Endothelial cell of umbilical vein (primary cell): ENCODE measurements at regions not wholly inside any gene's neighbourhood (a gene's known extent, or its start where the extent isn't known, plus 50 kb on each side); places are given as distances from the start of the nearest gene placed in this dataset.

Source experiments
- BruUV-seq: library from RNA; stranded (reverse); fragments of 400-500 nt; replicated peaks from 2 replicates; lab custom pipeline; 2021; lab: Mats Ljungman, UMichigan
- CTCF ChIA-PET: fragments of 300-600, 350-600 bp; sonication (Branson Sonifier 250); formaldehyde crosslinking; loops from one replicate; lab custom pipeline; 2021; ENCODE audit warnings: antibody characterized with exemption, inconsistent platforms; lab: Charles Lee
- POLR2A ChIA-PET: fragments of 300-600, 350-600 bp; sonication (Branson Sonifier 250); formaldehyde crosslinking; loops from one replicate; lab custom pipeline; 2021; ENCODE audit warnings: antibody characterized with exemption, inconsistent platforms; lab: Charles Lee
- DNase-seq: peaks from one replicate; pipeline ENCODE4 v3.0.0-alpha.2; 2011; ENCODE audit warnings: low read depth, low spot score
- FAIRE-seq: peaks from 2 replicates; lab custom pipeline; 2011; peaks lifted over from hg19 to GRCh38; lab: Jason Lieb, UNC
- H2AFZ ChIP-seq: 2 replicates; pipeline ENCODE4 v1.6.0; 2012; ENCODE audit warnings: low read depth, low read length, control low read depth, inconsistent platforms
- H3K27ac ChIP-seq: 2 replicates; pipeline ENCODE4 v1.5.1; 2011; ENCODE audit warnings: low read depth, mild to moderate bottlenecking, control low read depth, low read length, moderate library complexity; ENCODE audit not compliant: insufficient read depth
- H3K27me3 ChIP-seq, 2 experiments: 2 replicates each; pipeline versions ENCODE4 v1.6.0 to v1.6.1; 2011; ENCODE audit warnings: low read length in 2 of 2, mixed read lengths in 1 of 2; ENCODE audit not compliant: control insufficient read depth in 2 of 2, insufficient read depth in 2 of 2
- H3K36me3 ChIP-seq, 2 experiments: 2 replicates in 1 of 2; 3 replicates in 1 of 2; pipeline ENCODE4 v1.5.1; 2011; ENCODE audit warnings: low read length in 2 of 2, mild to moderate bottlenecking in 1 of 2, moderate library complexity in 1 of 2; ENCODE audit not compliant: control insufficient read depth in 2 of 2, insufficient read depth in 2 of 2; ENCODE audit errors: extremely low read depth in 1 of 2
- H3K4me1 ChIP-seq: 3 replicates; pipeline ENCODE4 v1.5.1; 2011; ENCODE audit warnings: mild to moderate bottlenecking, low read length; ENCODE audit not compliant: control insufficient read depth, insufficient read depth; ENCODE audit errors: extremely low read depth
- H3K4me2 ChIP-seq: 2 replicates; pipeline ENCODE4 v1.6.1; 2011; ENCODE audit warnings: low read length, control low read depth, mixed read lengths; ENCODE audit not compliant: insufficient read depth
- H3K4me3 ChIP-seq, 3 experiments: fragments of 200-600 bp in 1 of 3; sonication (generic), shearing (Covaris generic) in 1 of 3; replicated peaks in 1 of 3; 2 replicates each; pipeline ENCODE4 v1.5.1; 2011 to 2016; ENCODE audit warnings: control low read depth in 3 of 3, low read length in 3 of 3, mild to moderate bottlenecking in 2 of 3, inconsistent platforms in 1 of 3, low read depth in 1 of 3, moderate library complexity in 1 of 3; ENCODE audit not compliant: insufficient read depth in 1 of 3
- H3K79me2 ChIP-seq: 2 replicates; pipeline ENCODE4 v1.6.0; 2012; ENCODE audit warnings: low read length, inconsistent platforms; ENCODE audit not compliant: control insufficient read depth, insufficient read depth
- H3K9ac ChIP-seq: replicated peaks from 2 replicates; pipeline ENCODE3; 2011; ENCODE audit warnings: low read length, control low read depth; ENCODE audit not compliant: insufficient read depth; ENCODE audit errors: extremely low read depth
- H3K9me1 ChIP-seq: replicated peaks from 3 replicates; pipeline ENCODE4 v1.6.0; 2011; ENCODE audit warnings: mild to moderate bottlenecking, low read length; ENCODE audit not compliant: control insufficient read depth, insufficient read depth; ENCODE audit errors: extremely low read depth
- H3K9me3 ChIP-seq: replicated peaks from 2 replicates; pipeline ENCODE4 v1.5.1; 2012; ENCODE audit warnings: low read length, inconsistent platforms; ENCODE audit not compliant: control insufficient read depth, insufficient read depth
- H4K20me1 ChIP-seq: replicated peaks from 2 replicates; pipeline ENCODE3; 2011; ENCODE audit warnings: mild to moderate bottlenecking, low read length; ENCODE audit not compliant: control insufficient read depth, insufficient read depth; ENCODE audit errors: extremely low read depth
- FOS ChIP-seq: IDR thresholded peaks from 2 replicates; pipeline ENCODE4 v1.6.1; 2011; ENCODE audit warnings: mild to moderate bottlenecking, low read length, moderate library complexity, borderline replicate concordance; ENCODE audit not compliant: insufficient read depth
- GATA2 ChIP-seq: IDR thresholded peaks from 2 replicates; pipeline ENCODE4 v1.7.0; 2011; ENCODE audit warnings: low read depth, mild to moderate bottlenecking, moderate library complexity, mixed read lengths, low read length; ENCODE audit not compliant: insufficient read length, insufficient read depth
- POLR2A ChIP-seq: IDR thresholded peaks from 2 replicates; pipeline ENCODE4 v1.6.1; 2012; ENCODE audit warnings: low read depth, mild to moderate bottlenecking, control low read depth, low read length
- POLR2AphosphoS5 ChIP-seq: IDR thresholded peaks from 2 replicates; pipeline ENCODE4 v1.6.1; 2012; ENCODE audit warnings: low read depth, mild to moderate bottlenecking, control low read depth, low read length, moderate library complexity; ENCODE audit not compliant: insufficient read depth
- dilution Hi-C: fragments of 300-500 bp; cut with MboI; formaldehyde crosslinking; loops from one replicate; pipeline ENCODE4 v1.15.0; 2019; ENCODE audit warnings: low sequenced_read_pairs; ENCODE audit not compliant: extremely low pct_ligation_motif_present
- intact Hi-C: fragments of 100-400 bp; cut with micrococcal nuclease; formaldehyde crosslinking; loops from one replicate; pipeline ENCODE4 v1.10.0; 2022

DNA sequence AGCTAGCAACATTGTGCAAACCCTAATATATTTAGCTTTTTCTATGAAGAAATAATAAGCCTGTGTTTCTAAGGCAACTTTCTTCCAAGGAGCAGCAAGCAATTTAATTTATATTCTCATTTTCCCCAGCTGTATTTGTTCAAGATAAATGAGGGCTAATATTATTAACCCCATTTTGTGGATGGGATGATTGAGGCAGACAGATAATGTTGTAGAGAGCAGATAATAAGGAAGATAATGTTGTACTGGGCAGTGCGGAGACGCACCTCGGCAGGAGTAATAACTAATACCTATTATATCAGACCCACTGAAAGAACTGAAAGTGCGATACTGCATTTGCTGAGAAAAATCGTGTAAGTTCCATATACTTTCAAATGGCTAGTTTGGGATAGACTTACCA lies 344.1 kb upstream of the FANCL start:
- H3K4me1 ChIP-seq = no peaks in the 10 kb centered on the region
- TF ChIP-seq POLR2A (no peak), GATA2 (no peak)
- H3K4me2 ChIP-seq = no peak overlapping the region
- DNase-seq = no peak
- no TSS peak for BruUV-seq
- no peaks in the 10 kb centered on the region for H3K27me3 ChIP-seq
- POLR2A ChIA-PET = no interaction called here
- H3K9me1 ChIP-seq = no peaks in the 10 kb centered on the region
- CTCF ChIA-PET = interaction anchor here (1.4 kb wide), 1 partner anchor 9 kb away, joined by 3 read pairs; no protein-coding TSS in a partner anchor
- H2AFZ ChIP-seq = no peak overlapping the region
- no peak overlapping the region for H3K27ac ChIP-seq
- H3K36me3 ChIP-seq = no peaks in the 10 kb centered on the region
- no peak for FAIRE-seq
- no peaks in the 10 kb centered on the region for H4K20me1 ChIP-seq
- intact Hi-C loops = no loop called here
- H3K9me3 ChIP-seq = no peaks in the 10 kb centered on the region
- H3K79me2 ChIP-seq = no peaks in the 10 kb centered on the region
- dilution Hi-C loops = no loop called here
- H3K4me3 ChIP-seq = no peak overlapping the region
- no peak overlapping the region for H3K9ac ChIP-seq

DNA sequence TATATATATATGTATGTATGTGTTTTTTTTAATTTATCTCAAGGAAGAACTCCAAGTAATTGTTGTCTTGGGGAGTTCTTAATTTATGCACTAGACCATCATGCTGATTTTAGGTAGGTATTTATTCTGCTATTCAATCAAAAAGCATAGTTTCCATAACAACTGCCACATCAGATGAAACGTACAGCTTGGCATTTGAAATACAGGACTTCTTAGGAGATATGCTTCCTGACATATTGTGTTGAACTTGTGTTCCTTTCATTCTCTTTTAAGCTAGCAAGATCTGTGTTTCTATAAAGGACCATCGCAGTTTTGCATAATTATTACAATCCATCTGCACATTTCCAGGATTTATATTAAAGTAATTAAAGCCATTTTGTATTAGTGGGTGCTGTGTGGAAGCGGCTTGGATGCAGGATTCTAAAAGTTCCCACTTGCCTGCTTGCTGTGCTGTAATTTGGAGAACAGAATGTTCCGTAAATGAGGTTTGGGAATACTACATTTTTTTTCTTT lies 343.5 kb upstream of the FANCL start:
- Histone ChIP-seq H3K9me3 (no peaks in the 10 kb centered on the region), H4K20me1 (no peaks in the 10 kb centered on the region), H3K27me3 (no peaks in the 10 kb centered on the region), H3K27ac (no peak overlapping the region), H3K9me1 (no peaks in the 10 kb centered on the region), H3K4me1 (no peaks in the 10 kb centered on the region), H3K36me3 (no peaks in the 10 kb centered on the region), H3K4me2 (no peak overlapping the region), H2AFZ (no peak overlapping the region), H3K9ac (no peak overlapping the region), H3K4me3 (no peak overlapping the region), H3K79me2 (no peaks in the 10 kb centered on the region)
- CTCF ChIA-PET = interaction anchor here (1.4 kb wide), 1 partner anchor 10 kb away, joined by 3 read pairs; no protein-coding TSS in a partner anchor
- FAIRE-seq = no peak
- dilution Hi-C loops (no loop called here), intact Hi-C loops (no loop called here)
- POLR2A ChIA-PET = no interaction called here
- TF ChIP-seq FOS (no peak), POLR2AphosphoS5 (no peak)
- no peak for DNase-seq
- BruUV-seq = no TSS peak
